Spleen (tissue), 7 donors: ENCODE measurements at regions not wholly inside any gene's neighbourhood (a gene's known extent, or its start where the extent isn't known, plus 50 kb on each side); places are given as distances from the start of the nearest gene placed in this dataset.
A peak's percentile ranks its signal among the peaks of the same experiment; 100 is the strongest.

Experiments
- CTCF ChIP-seq, 11 experiments: fragments of 200-600 bp in 7 of 11; fragments of 450-650 bp in 4 of 11; sonication (generic) in 4 of 11; IDR thresholded peaks in 8 of 11; conservative IDR thresholded peaks in 3 of 11; 1 replicate in 7 of 11; 2 replicates in 4 of 11; pipeline versions ENCODE4 v1.4.0 to v1.8.0; 2016 to 2021; ENCODE audit warnings: antibody characterized with exemption in 11 of 11, inconsistent platforms in 4 of 11, mild to moderate bottlenecking in 1 of 11
- POLR2AphosphoS5 ChIP-seq, 3 donors: sonication (generic); formaldehyde crosslinking; IDR thresholded peaks; one replicate each; pipeline ENCODE4 v1.5.1; 2017; ENCODE audit warnings: antibody characterized with exemption in 3 of 3
- donor health status: DM: no; HTN: no; CAD: no; lungs with moderate emphysema.
- donor health status: DM: no; HTN: no; CAD: no.
- donor health status: DM: no; HTN: no; CAD: no.

DNA sequence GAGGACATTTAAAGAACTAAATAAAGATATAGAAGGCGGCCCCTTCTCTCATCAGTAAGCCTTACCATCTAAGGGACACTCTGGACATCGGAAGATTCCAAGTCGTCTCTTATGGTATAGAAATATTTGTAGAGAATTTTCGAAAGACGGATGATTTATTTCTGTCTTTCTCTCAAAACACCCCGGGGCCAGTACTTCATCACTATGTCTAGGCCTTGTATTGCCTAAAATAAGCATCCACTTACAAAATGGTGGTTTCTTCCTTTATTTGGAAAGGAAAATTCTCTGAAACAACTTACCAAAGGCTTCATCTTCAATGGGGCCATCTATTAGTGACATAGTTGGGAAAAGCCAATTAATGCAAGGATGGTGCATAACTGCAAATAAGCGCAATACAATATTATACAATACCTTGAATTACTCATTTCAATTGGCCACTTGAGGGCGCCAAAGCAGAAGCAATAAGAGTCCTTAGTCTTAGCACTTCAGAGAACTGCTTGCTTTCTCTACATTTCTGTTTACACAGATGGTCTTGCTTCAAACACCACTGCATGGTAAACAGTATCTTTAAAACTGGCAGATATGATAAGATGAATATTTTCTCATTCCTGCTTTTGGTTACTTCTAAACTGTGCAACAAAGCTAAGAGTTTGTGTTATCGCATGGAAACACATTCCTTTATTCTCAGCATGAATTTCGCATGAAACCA lies 113.2 kb downstream of the VIP start:
- TF ChIP-seq CTCF (IDR thresholded peaks at IDR 0.05 in 8 of 11, conservative IDR thresholded peaks at IDR 0.05 in 3 of 11) = peak in 10 of 11 experiments; percentile 27 to 73 (median 64)
- TF ChIP-seq POLR2AphosphoS5 (IDR thresholded peaks at IDR 0.05) = no peak
